ENCODE measurements at regions not wholly inside any gene's neighbourhood (a gene's known extent, or its start where the extent isn't known, plus 50 kb on each side); places are given as distances from the start of the nearest gene placed in this dataset.

- WGBS, 2 donors, result 43 to 65% methylated on average over 7 of the region's 7 CpGs
- no peak for DNase-seq (ENCODE audit: low spot score in 2 of 2)
- intact Hi-C loops (cut with DNase I; ENCODE audit: low total_unique reads), result no loop called here
- TF ChIP-seq POLR2A (IDR thresholded peaks at IDR 0.05), result no peak
- TF ChIP-seq, protein P1, sequence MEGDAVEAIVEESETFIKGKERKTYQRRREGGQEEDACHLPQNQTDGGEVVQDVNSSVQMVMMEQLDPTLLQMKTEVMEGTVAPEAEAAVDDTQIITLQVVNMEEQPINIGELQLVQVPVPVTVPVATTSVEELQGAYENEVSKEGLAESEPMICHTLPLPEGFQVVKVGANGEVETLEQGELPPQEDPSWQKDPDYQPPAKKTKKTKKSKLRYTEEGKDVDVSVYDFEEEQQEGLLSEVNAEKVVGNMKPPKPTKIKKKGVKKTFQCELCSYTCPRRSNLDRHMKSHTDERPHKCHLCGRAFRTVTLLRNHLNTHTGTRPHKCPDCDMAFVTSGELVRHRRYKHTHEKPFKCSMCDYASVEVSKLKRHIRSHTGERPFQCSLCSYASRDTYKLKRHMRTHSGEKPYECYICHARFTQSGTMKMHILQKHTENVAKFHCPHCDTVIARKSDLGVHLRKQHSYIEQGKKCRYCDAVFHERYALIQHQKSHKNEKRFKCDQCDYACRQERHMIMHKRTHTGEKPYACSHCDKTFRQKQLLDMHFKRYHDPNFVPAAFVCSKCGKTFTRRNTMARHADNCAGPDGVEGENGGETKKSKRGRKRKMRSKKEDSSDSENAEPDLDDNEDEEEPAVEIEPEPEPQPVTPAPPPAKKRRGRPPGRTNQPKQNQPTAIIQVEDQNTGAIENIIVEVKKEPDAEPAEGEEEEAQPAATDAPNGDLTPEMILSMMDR (IDR thresholded peaks at IDR 0.05), result no peak
- no peak overlapping the region for H3K4me3 ChIP-seq (ENCODE audit: low read depth, poor library complexity, severe bottlenecking)
Measured at GRCh38 chr10:35903021-35903420, 260.9 kb upstream of the FZD8 start.

DNA sequence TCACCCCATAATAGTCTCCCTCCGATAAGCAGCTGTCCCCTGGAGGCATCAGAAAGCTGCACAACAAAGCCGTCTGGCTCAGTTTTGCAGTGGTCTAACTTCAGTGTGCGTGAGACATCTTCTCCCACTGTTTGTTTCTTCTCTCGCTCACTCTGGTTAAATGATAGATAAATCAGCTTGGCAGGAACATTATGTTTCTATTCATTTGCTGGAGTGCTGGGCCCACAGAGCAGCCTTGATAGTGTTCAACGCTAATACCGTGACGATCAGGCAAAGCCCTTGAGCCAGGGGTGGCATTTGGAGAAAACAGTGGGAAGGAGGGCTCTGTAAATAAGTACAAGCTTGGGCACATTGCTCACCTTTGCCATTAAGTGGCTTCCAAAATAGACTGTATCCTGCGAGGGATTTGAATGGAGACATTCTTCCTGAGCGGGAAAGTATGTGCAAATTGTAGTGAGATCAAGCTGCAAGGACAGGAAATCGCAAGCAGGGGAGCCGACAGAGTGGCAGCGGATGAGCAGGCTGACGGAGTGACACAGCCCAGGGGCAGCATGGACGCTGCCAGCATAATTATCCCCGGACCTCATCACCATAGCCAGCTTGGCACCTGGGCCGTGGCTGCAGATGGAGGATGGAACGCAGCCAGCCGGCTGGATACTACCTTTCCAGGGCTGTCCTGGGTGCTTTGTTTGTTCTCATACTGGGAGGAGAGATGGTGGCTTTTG is 256.8 kb upstream of the FZD8 start:
- TF ChIP-seq, protein P1 (IDR thresholded peaks at IDR 0.05), result no peak
- TF ChIP-seq POLR2A (IDR thresholded peaks at IDR 0.05), result no peak
- H3K4me3 ChIP-seq (ENCODE audit: low read depth, poor library complexity, severe bottlenecking), result no peak overlapping the region
- DNase-seq (ENCODE audit: low spot score in 2 of 2), result no peak
- intact Hi-C loops (cut with DNase I; ENCODE audit: low total_unique reads), result no loop called here
- 52 to 59% methylated on average over 17 of the region's 18 CpGs for WGBS, 2 donors

DNA sequence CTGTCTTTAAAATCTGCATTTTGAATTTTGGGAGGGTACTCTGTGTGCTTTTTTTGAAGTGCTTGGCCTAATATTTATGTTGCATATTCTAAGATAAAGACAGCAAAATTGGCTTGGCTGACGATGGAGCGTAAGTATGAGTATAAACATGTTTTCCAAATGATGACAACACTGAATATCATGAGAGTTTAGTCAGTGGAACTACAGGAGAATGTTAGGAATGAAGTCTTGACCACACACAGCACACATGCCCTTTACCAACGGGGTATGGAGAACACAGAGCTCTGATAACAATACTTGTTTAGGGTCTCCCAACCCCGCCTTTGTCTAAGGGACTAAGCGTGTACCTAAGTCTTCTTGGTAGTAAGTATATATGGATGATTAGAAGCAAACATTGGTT is 253.9 kb upstream of the FZD8 start:
- TF ChIP-seq, protein P1 (IDR thresholded peaks at IDR 0.05), result no peak
- no peak for TF ChIP-seq POLR2A (IDR thresholded peaks at IDR 0.05)
- 50 to 59% methylated on average over 5 of the region's 5 CpGs for WGBS, 2 donors
- no peak for DNase-seq (ENCODE audit: low spot score in 2 of 2)
- no peak overlapping the region for H3K4me3 ChIP-seq (ENCODE audit: low read depth, poor library complexity, severe bottlenecking)
- intact Hi-C loops (cut with DNase I; ENCODE audit: low total_unique reads), result no loop called here

DNA sequence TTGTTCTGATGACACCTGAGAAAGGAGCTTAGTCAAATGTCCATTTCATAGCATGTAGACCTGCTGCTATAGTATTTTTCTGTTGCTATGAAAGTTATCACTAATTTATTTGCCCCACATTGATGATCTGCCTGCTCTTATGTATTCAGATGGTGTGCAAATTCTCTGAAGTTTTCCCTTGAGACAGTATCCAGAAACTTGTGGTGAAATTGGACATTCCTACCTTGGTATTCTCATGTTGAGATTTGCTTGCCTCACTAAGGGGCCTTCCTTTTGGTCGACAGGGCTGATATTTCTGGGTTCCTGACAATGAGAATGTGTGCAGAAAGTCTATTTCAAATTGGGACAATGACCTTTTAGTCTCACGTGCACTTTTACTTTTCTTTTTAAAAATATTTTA is 253.2 kb upstream of the FZD8 start:
- H3K4me3 ChIP-seq (ENCODE audit: low read depth, poor library complexity, severe bottlenecking), result no peak overlapping the region
- 54 to 55% methylated on average over 2 of the region's 2 CpGs for WGBS, 2 donors
- intact Hi-C loops (cut with DNase I; ENCODE audit: low total_unique reads), result no loop called here
- DNase-seq (ENCODE audit: low spot score in 2 of 2), result no peak
- TF ChIP-seq, protein P1 (IDR thresholded peaks at IDR 0.05), result no peak

GRCh38 chr10:35892526-35892925 is 250.4 kb upstream of the FZD8 start:
- no peak for DNase-seq (ENCODE audit: low spot score in 2 of 2)
- TF ChIP-seq, protein P1 (IDR thresholded peaks at IDR 0.05), result no peak
- TF ChIP-seq POLR2A (IDR thresholded peaks at IDR 0.05), result no peak
- H3K4me3 ChIP-seq (ENCODE audit: low read depth, poor library complexity, severe bottlenecking), result no peak overlapping the region
- WGBS, 2 donors, result 57% methylated on average over 3 of the region's 3 CpGs
- intact Hi-C loops (cut with DNase I; ENCODE audit: low total_unique reads), result no loop called here

All from lower leg skin (tissue), 4 donors.